Thyroid gland (tissue), 4 donors: ENCODE measurements at regions not wholly inside any gene's neighbourhood (a gene's known extent, or its start where the extent isn't known, plus 50 kb on each side); places are given as distances from the start of the nearest gene placed in this dataset.
"Not testable (repeated sequence)": the region's sequence is repeated elsewhere in the genome, so short reads cannot be mapped to it uniquely, and the experiment has no call there.

Experiments used
- DNase-seq, 2 donors: peaks; one replicate each; pipeline ENCODE4 v3.0.0-alpha.2; 2019
- H3K27ac ChIP-seq, 3 donors: fragments of 200-600 bp; sonication (generic); 1 replicate in 2 of 3; 2 replicates in 1 of 3; pipeline ENCODE4 v1.5.1; 2016 to 2019; ENCODE audit warnings: mild to moderate bottlenecking in 1 of 3, moderate library complexity in 1 of 3
- H3K27me3 ChIP-seq: fragments of 200-600 bp; sonication (generic); one replicate; pipeline ENCODE4 v1.5.1; 2019
- H3K36me3 ChIP-seq, 2 donors: fragments of 200-600 bp; sonication (generic); one replicate each; pipeline ENCODE4 v1.5.1; 2016 to 2019
- H3K4me1 ChIP-seq, 2 donors: fragments of 200-600 bp; sonication (generic); one replicate each; pipeline ENCODE4 v1.5.1; 2017 to 2019
- H3K4me3 ChIP-seq, 3 donors: fragments of 200-600 bp; sonication (generic); replicated peaks in 1 of 3; 1 replicate in 2 of 3; 2 replicates in 1 of 3; pipeline ENCODE4 v1.5.1; 2016; ENCODE audit warnings: mild to moderate bottlenecking in 1 of 3
- H3K9me3 ChIP-seq: fragments of 200-600 bp; sonication (generic); one replicate; pipeline ENCODE4 v1.5.1; 2017
- POLR2A ChIP-seq, 2 donors: fragments of 450-650 bp; IDR thresholded peaks; one replicate each; pipeline ENCODE4 v1.6.1; 2017; ENCODE audit warnings: antibody characterized with exemption in 2 of 2, mild to moderate bottlenecking in 2 of 2, moderate library complexity in 1 of 2
- WGBS, 2 donors: methylation state at CpG; one replicate each; pipeline ENCODE4 v1.1.5; 2017; 5-methylcytosine and 5-hydroxymethylcytosine counted together
- intact Hi-C: fragments of 100-400 bp; cut with DNase I; formaldehyde crosslinking; loops from one replicate; pipeline ENCODE4 v1.15.1; 2023
- TF ChIP-seq, protein P1 (sequence below), 6 experiments: fragments of 200-600 bp in 3 of 6; fragments of 450-650 bp in 3 of 6; sonication (generic) in 3 of 6; IDR thresholded peaks; one replicate each; pipeline ENCODE4 v1.5.1; 2016 to 2019; ENCODE audit warnings: antibody characterized with exemption in 6 of 6, mild to moderate bottlenecking in 2 of 6, inconsistent platforms in 1 of 6, moderate library complexity in 1 of 6

DNA sequence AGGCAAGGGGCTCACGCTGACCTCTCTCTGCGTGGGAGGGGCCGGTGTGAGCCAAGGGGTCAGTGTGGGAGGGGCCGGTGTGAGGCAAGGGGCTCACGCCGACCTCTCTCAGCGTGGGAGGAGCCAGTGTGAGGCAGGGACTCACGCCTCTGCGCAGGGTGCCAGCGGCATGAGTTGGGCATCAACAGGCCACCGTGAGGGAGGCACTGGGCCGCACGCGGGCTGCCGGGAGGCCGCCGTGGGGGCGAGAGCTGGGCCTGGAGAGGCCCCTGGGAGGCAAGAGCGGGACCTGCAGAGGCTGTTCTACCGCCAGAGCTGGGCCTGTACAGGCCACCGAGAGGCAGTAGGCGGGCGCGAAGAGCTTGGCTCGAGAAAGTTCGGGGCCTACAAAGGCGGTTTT, 255.6 kb upstream of the NUPR2 start:
- H3K27me3 ChIP-seq, H3K9me3 ChIP-seq, H3K4me1 ChIP-seq, H3K36me3 ChIP-seq, intact Hi-C loops, H3K4me3 ChIP-seq, H3K27ac ChIP-seq: not testable (repeated sequence)
- 92 to 93% methylated on average over 18 to 21 of the region's 27 CpGs for WGBS, 2 donors
- DNase-seq = peak in 1 of 2 donors; percentile 55

DNA sequence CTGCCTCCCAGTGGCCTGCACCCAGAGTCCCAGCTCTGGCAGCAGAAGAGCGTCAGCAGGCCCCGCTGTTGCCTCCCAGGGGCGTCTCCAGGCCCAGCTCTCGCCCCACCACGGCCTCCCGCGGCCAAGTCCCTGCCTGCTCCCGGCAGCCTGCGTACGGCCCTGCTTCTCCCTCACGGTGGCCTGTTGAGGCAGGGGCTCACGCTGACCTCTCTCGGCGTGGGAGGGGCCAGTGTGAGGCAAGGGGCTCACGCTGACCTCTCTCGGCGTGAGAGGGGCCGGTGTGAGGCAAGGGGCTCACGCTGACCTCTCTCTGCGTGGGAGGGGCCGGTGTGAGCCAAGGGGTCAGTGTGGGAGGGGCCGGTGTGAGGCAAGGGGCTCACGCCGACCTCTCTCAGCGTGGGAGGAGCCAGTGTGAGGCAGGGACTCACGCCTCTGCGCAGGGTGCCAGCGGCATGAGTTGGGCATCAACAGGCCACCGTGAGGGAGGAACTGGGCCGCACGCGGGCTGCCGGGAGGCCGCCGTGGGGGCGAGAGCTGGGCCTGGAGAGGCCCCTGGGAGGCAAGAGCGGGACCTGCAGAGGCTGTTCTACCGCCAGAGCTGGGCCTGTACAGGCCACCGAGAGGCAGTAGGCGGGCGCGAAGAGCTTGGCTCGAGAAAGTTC, 254.1 kb upstream of the NUPR2 start:
- DNase-seq = not testable (repeated sequence)

DNA sequence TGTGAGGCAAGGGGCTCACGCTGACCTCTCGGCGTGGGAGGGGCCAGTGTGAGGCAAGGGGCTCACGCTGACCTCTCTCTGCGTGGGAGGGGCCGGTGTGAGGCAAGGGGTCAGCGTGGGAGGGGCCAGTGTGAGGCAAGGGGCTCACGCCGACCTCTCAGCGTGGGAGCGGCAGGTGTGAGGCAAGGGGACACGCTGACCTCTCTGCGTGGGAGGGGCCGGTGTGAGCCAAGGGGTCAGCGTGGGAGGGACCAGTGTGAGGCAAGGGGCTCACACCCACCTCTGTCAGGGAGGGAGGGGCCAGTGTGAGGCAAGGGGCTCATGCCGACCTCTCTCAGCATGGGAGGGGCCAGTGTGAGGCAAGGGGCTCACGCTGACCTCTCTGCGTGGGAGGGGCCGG, 251.7 kb upstream of the NUPR2 start:
- H3K4me1 ChIP-seq, H3K27me3 ChIP-seq, H3K9me3 ChIP-seq, intact Hi-C loops, H3K4me3 ChIP-seq, H3K27ac ChIP-seq, DNase-seq, H3K36me3 ChIP-seq: not testable (repeated sequence)
- WGBS, 2 donors = 89 to 91% methylated on average over 12 to 16 of the region's 19 CpGs

More for the DNA sequence above, 254.1 kb upstream of the NUPR2 start:
- intact Hi-C loops, H3K27me3 ChIP-seq, H3K36me3 ChIP-seq, H3K4me1 ChIP-seq, H3K9me3 ChIP-seq, H3K27ac ChIP-seq, H3K4me3 ChIP-seq: not testable (repeated sequence)
- 95% methylated on average over 4 of the region's 43 CpGs; no CpG with 5 or more reads in 1 of the 2 donors for WGBS, 2 donors

DNA sequence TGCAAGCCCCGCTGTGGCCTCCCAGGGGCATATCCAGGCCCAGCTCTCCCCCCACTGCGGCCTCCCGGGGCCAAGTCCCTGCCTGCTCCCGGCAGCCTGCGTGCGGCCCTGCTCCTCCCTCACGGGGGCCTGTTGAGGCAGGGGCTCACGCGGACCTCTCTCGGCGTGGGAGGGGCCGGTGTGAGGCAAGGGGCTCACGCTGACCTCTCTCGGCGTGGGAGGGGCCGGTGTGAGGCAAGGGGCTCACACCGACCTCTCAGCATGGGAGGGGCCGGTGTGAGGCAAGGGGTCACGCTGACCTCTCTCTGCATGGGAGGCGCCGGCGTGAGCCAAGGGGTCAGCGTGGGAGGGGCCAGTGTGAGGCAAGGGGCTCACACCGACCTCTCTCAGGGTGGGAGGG, 251.2 kb upstream of the NUPR2 start:
- H3K27me3 ChIP-seq, H3K4me3 ChIP-seq, H3K9me3 ChIP-seq, H3K4me1 ChIP-seq, H3K36me3 ChIP-seq, H3K27ac ChIP-seq, intact Hi-C loops: not testable (repeated sequence)
- 89% methylated on average over 10 to 11 of the region's 24 CpGs for WGBS, 2 donors
- peak in 1 of 2 donors; percentile 13 for DNase-seq

DNA sequence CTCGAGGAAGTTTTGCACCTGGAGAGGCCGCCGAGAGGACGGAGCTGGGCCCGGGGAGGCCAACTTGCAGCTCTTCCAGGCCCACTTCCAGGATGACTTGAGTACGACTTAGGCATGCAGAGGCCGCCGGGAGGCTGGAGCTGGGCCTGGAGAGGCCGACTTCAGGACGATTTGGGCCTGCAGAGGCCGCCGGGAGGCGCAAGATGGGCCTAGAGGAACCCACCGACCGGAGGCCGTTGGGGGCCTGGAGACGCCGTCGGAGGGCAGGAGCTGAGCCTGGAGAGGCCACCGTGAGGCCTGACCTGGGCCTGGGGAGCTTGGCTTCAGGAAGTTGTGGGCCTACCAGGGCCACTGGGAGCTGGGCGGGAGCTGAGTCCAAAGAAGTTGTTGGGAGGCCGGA, 250.5 kb upstream of the NUPR2 start:
- H3K27ac ChIP-seq, DNase-seq, H3K4me1 ChIP-seq, H3K4me3 ChIP-seq, intact Hi-C loops, H3K27me3 ChIP-seq, H3K9me3 ChIP-seq, H3K36me3 ChIP-seq: not testable (repeated sequence)
- WGBS, 2 donors = 91 to 93% methylated on average over 22 of the region's 22 CpGs

DNA sequence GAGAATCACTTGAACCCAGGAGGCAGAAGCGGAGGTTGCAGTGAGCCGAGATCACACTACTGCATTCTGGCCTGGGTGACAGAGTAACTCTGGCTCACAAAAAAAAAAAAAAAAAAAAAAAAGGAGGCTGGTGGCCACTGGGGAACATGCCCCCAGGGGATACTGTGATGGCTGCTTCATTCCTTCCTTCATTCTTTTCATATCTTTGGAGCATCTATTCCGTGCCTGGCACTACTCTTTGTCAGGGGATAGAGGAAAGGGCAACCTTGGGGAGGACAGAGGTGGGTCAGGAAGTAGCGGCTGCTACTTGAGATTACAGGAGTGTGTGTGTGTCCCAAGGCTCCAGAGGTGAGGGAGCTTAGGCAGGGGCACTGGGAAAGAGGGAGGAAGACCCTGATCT, 236.4 kb upstream of the NUPR2 start:
- H3K9me3 ChIP-seq, H3K36me3 ChIP-seq, intact Hi-C loops, H3K27ac ChIP-seq, H3K4me3 ChIP-seq, H3K27me3 ChIP-seq, H3K4me1 ChIP-seq, DNase-seq: not testable (repeated sequence)
- WGBS, 2 donors = 75 to 83% methylated on average over 4 of the region's 4 CpGs

DNA sequence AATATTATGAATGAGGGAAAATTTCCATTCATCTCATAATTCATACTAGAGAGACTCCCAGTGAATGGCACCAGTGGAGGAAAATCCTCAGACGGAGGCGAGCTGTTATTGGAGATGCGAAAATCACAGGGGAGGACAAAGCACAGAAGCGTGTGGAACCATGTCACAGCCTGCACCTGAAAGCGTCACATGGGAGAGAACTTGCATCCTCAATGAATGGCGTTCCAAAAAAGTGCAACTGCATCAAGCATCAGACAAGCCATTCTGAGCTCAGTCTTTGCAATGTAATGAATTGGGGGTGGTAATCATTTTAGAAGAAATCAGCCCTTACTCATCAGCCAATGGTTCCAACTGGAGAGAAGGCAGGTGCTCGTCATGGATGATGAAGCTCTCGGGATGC, 235.0 kb upstream of the NUPR2 start:
- H3K27me3 ChIP-seq, H3K9me3 ChIP-seq, DNase-seq, H3K36me3 ChIP-seq, intact Hi-C loops, H3K4me3 ChIP-seq, H3K4me1 ChIP-seq, H3K27ac ChIP-seq: not testable (repeated sequence)
- 84 to 85% methylated on average over 8 of the region's 8 CpGs for WGBS, 2 donors

DNA sequence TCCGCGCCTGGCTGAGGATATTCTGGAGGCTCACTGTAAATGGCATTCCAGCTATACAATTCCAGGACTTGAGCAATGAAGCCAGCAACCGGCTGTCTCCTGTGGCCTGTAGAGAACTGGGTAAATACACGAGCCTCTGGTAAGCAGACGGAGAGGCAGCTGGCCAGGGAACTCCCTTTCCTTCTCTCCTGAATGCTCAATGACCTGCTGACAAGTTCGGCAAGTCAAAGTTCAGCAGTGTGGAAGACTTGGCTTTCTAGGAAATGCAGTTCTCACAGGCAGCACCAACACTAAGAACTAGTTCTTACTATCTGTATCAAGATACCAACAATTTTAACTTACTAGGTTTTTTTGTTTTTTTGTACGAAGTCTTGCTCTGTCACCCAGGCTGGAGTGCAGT, 232.1 kb upstream of the NUPR2 start:
- H3K4me1 ChIP-seq, H3K4me3 ChIP-seq, H3K27me3 ChIP-seq, H3K27ac ChIP-seq, intact Hi-C loops, H3K36me3 ChIP-seq, H3K9me3 ChIP-seq, DNase-seq: not testable (repeated sequence)
- WGBS, 2 donors = 78 to 82% methylated on average over 7 of the region's 7 CpGs

DNA sequence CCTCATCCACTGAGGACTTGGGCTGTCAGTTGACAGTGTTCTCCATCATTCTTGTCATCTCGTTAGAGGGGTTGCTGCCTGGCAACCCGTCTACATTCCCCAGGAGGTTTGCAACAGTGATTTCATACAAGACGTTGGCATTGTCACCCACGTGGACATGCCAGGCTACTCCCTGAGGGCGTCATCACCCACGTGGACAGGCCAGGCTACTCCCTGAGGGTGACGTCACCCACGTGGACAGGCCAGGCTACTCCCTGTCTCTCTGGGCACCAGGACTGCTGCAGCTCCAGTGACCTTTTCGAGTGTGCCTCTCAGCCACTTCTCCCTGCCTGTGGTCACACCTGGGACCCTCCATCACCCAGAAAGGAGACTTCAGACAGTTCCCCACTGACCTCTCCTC, 212.1 kb upstream of the NUPR2 start:
- H3K27ac ChIP-seq, DNase-seq, H3K4me1 ChIP-seq, intact Hi-C loops, H3K27me3 ChIP-seq, H3K9me3 ChIP-seq, H3K4me3 ChIP-seq, H3K36me3 ChIP-seq: not testable (repeated sequence)
- 74 to 77% methylated on average over 8 to 9 of the region's 9 CpGs for WGBS, 2 donors

DNA sequence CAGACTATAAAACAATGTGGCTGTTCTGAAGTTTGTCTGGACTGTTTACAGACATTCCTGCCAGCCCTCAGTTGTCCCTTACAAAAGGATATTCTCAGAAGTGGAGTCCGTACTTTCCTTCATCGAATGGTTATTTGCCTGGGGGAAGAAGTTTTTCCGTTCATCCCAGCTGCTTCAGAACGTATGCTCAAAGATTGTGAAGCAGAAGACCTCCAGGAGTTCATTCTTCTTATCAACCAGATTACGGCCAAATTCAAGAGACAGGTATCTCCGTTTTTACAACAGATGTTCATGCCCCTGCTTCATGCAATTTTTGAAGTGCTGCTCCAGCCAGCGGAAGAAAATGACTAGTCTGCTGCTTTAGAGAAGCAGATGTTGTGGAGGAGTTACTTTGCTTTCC, 174.3 kb upstream of the NUPR2 start:
- Histone ChIP-seq H3K9me3 (no peaks in the 10 kb centered on the region), H3K27ac (no peak overlapping the region), H3K27me3 (no peaks in the 10 kb centered on the region), H3K36me3 (no peaks in the 10 kb centered on the region), H3K4me3 (no peak overlapping the region), H3K4me1 (no peaks in the 10 kb centered on the region)
- WGBS, 2 donors = 79 to 82% methylated on average over 7 of the region's 7 CpGs
- TF ChIP-seq, protein P1, sequence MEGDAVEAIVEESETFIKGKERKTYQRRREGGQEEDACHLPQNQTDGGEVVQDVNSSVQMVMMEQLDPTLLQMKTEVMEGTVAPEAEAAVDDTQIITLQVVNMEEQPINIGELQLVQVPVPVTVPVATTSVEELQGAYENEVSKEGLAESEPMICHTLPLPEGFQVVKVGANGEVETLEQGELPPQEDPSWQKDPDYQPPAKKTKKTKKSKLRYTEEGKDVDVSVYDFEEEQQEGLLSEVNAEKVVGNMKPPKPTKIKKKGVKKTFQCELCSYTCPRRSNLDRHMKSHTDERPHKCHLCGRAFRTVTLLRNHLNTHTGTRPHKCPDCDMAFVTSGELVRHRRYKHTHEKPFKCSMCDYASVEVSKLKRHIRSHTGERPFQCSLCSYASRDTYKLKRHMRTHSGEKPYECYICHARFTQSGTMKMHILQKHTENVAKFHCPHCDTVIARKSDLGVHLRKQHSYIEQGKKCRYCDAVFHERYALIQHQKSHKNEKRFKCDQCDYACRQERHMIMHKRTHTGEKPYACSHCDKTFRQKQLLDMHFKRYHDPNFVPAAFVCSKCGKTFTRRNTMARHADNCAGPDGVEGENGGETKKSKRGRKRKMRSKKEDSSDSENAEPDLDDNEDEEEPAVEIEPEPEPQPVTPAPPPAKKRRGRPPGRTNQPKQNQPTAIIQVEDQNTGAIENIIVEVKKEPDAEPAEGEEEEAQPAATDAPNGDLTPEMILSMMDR (IDR thresholded peaks at IDR 0.05) = no peak
- no peak for TF ChIP-seq POLR2A (IDR thresholded peaks at IDR 0.05)
- no peak for DNase-seq
- intact Hi-C loops = no loop called here
